Upper lobe of left lung (tissue), 6 donors: ENCODE measurements at regions not wholly inside any gene's neighbourhood (a gene's known extent, or its start where the extent isn't known, plus 50 kb on each side); places are given as distances from the start of the nearest gene placed in this dataset.

Experiments
- ATAC-seq, 2 donors: fragments of 200-7000 bp; cut with Tn5 transposase; one replicate each; pipeline ENCODE4 v1.9.1; 2022; ENCODE audit warnings: mild to moderate bottlenecking in 2 of 2, moderate library complexity in 2 of 2; ENCODE audit not compliant: low FRiP score in 2 of 2
- DNase-seq, 2 donors: peaks; one replicate each; pipeline ENCODE4 v3.0.0-alpha.2; 2019 to 2020
- H3K27ac ChIP-seq, 4 donors: fragments of 200-600 bp; sonication (generic); one replicate each; pipeline ENCODE4 v1.5.1; 2016 to 2019
- H3K27me3 ChIP-seq, 4 donors: fragments of 200-600 bp; sonication (generic); one replicate each; pipeline ENCODE4 v1.5.1; 2017 to 2019
- H3K36me3 ChIP-seq, 4 donors: fragments of 200-600 bp; sonication (generic); one replicate each; pipeline ENCODE4 v1.5.1; 2016 to 2019
- H3K4me1 ChIP-seq, 4 donors: fragments of 200-600 bp; sonication (generic); one replicate each; pipeline ENCODE4 v1.5.1; 2018 to 2019
- H3K4me3 ChIP-seq, 4 donors: fragments of 200-600 bp; sonication (generic); one replicate each; pipeline ENCODE4 v1.5.1; 2017 to 2019; ENCODE audit warnings: mild to moderate bottlenecking in 2 of 4, moderate library complexity in 1 of 4
- H3K9me3 ChIP-seq, 4 donors: fragments of 200-600 bp; sonication (generic); one replicate each; pipeline ENCODE4 v1.5.1; 2018 to 2019
- CTCF ChIP-seq, 6 experiments: fragments of 450-650 bp in 4 of 6; fragments of 200-600 bp in 2 of 6; sonication (generic) in 2 of 6; IDR thresholded peaks; one replicate each; pipeline ENCODE4 v1.5.1; 2016 to 2019; ENCODE audit warnings: antibody characterized with exemption in 6 of 6
- EP300 ChIP-seq, 4 donors: sonication (generic); formaldehyde crosslinking; IDR thresholded peaks; one replicate each; pipeline ENCODE4 v1.5.1; 2017; ENCODE audit warnings: antibody characterized with exemption in 4 of 4, control low read depth in 2 of 4
- POLR2A ChIP-seq, 4 donors: fragments of 450-650 bp; IDR thresholded peaks; one replicate each; pipeline ENCODE4 v1.5.1; 2016 to 2017; ENCODE audit warnings: antibody characterized with exemption in 4 of 4, mild to moderate bottlenecking in 2 of 4
- POLR2AphosphoS5 ChIP-seq, 2 donors: sonication (generic); formaldehyde crosslinking; IDR thresholded peaks; one replicate each; pipeline ENCODE4 v1.5.1; 2017; ENCODE audit warnings: antibody characterized with exemption in 2 of 2
- WGBS, 2 donors: methylation state at CpG; one replicate each; pipeline ENCODE4 v1.1.5; 2017 to 2018; 5-methylcytosine and 5-hydroxymethylcytosine counted together
- donor health status: DM: no; HTN: no; CAD: no; lungs with moderate emphysema.
- donor health status: DM: no; HTN: yes; CAD: no; lungs with severe emphysema.

GRCh38 chr13:61950828-61951227 is 535.2 kb upstream of the PCDH20 start:
- Histone ChIP-seq H3K4me3 (no peak overlapping the region), H3K9me3 (no peaks in the 10 kb centered on the region), H3K27me3 (no peaks in the 10 kb centered on the region), H3K4me1 (no peaks in the 10 kb centered on the region), H3K36me3 (no peaks in the 10 kb centered on the region), H3K27ac (no peak overlapping the region)
- whole genome bisulfite sequencing, 2 donors: 88 to 91% methylated on average over 8 of the region's 8 CpGs
- no peak for DNase-seq
- no peak for ATAC-seq
- TF ChIP-seq POLR2A (IDR thresholded peaks at IDR 0.05): no peak
- no peak for TF ChIP-seq EP300 (IDR thresholded peaks at IDR 0.05)
- TF ChIP-seq POLR2AphosphoS5 (IDR thresholded peaks at IDR 0.05): no peak
- no peak for TF ChIP-seq CTCF (IDR thresholded peaks at IDR 0.05)

GRCh38 chr13:61944329-61944929 is 528.8 kb upstream of the PCDH20 start:
- no peaks in the 10 kb centered on the region for H3K9me3 ChIP-seq
- H3K27ac ChIP-seq: no peak overlapping the region
- no peaks in the 10 kb centered on the region for H3K36me3 ChIP-seq
- no peak for ATAC-seq
- H3K4me3 ChIP-seq: no peak overlapping the region
- WGBS, 2 donors: 77 to 78% methylated on average over 7 of the region's 7 CpGs
- H3K4me1 ChIP-seq: no peaks in the 10 kb centered on the region
- H3K27me3 ChIP-seq: no peaks in the 10 kb centered on the region
- DNase-seq: no peak
- TF ChIP-seq EP300 (IDR thresholded peaks at IDR 0.05): no peak
- no peak for TF ChIP-seq POLR2A (IDR thresholded peaks at IDR 0.05)
- TF ChIP-seq CTCF (IDR thresholded peaks at IDR 0.05): no peak
- TF ChIP-seq POLR2AphosphoS5 (IDR thresholded peaks at IDR 0.05): no peak

- Histone ChIP-seq H3K4me3 (no peak overlapping the region), H3K27ac (no peak overlapping the region), H3K36me3 (no peaks in the 10 kb centered on the region), H3K4me1 (no peaks in the 10 kb centered on the region), H3K27me3 (no peaks in the 10 kb centered on the region), H3K9me3 (no peaks in the 10 kb centered on the region)
- no peak for DNase-seq
- ATAC-seq: no peak
- TF ChIP-seq POLR2AphosphoS5 (IDR thresholded peaks at IDR 0.05) (no peak), EP300 (IDR thresholded peaks at IDR 0.05) (no peak), POLR2A (IDR thresholded peaks at IDR 0.05) (no peak), CTCF (IDR thresholded peaks at IDR 0.05) (no peak)
- WGBS, 2 donors: 79 to 96% methylated on average over 1 of the region's 1 CpG
Measured at GRCh38 chr13:61935710-61936109, 520.1 kb upstream of the PCDH20 start.

GRCh38 chr13:61927648-61928047 is 512.0 kb upstream of the PCDH20 start:
- H3K27me3 ChIP-seq: no peaks in the 10 kb centered on the region
- no peaks in the 10 kb centered on the region for H3K36me3 ChIP-seq
- no peak for ATAC-seq
- no peak overlapping the region for H3K4me3 ChIP-seq
- H3K9me3 ChIP-seq: peaks cover 0 to 4% (median 0%) of the 10 kb centered on the region in 4 donors
- no peak for TF ChIP-seq POLR2AphosphoS5 (IDR thresholded peaks at IDR 0.05)
- no peak for TF ChIP-seq POLR2A (IDR thresholded peaks at IDR 0.05)
- no peak for TF ChIP-seq CTCF (IDR thresholded peaks at IDR 0.05)
- no peak for TF ChIP-seq EP300 (IDR thresholded peaks at IDR 0.05)
- H3K27ac ChIP-seq: no peak overlapping the region
- 50 to 57% methylated on average over 1 of the region's 1 CpG for WGBS, 2 donors
- DNase-seq: no peak
- H3K4me1 ChIP-seq: no peaks in the 10 kb centered on the region

GRCh38 chr13:61918841-61919240 is 503.2 kb upstream of the PCDH20 start:
- Histone ChIP-seq H3K4me1 (no peaks in the 10 kb centered on the region), H3K27ac (no peak overlapping the region), H3K4me3 (no peak overlapping the region), H3K9me3 (peaks cover 0 to 4% (median 0%) of the 10 kb centered on the region in 4 donors), H3K27me3 (no peaks in the 10 kb centered on the region), H3K36me3 (no peaks in the 10 kb centered on the region)
- no peak for ATAC-seq
- no peak for DNase-seq
- WGBS, 2 donors: 81 to 91% methylated on average over 1 to 2 of the region's 2 CpGs
- TF ChIP-seq POLR2AphosphoS5 (IDR thresholded peaks at IDR 0.05) (no peak), CTCF (IDR thresholded peaks at IDR 0.05) (no peak), POLR2A (IDR thresholded peaks at IDR 0.05) (no peak), EP300 (IDR thresholded peaks at IDR 0.05) (no peak)
